GM19463 (cell line): ENCODE measurements at regions not wholly inside any gene's neighbourhood (a gene's known extent, or its start where the extent isn't known, plus 50 kb on each side); places are given as distances from the start of the nearest gene placed in this dataset.

Source experiments
- ATAC-seq: cut with Tn5 transposase; IDR thresholded peaks from one replicate; pipeline ENCODE4 v1.9.1; 2021; ENCODE audit warnings: mild to moderate bottlenecking, moderate library complexity; ENCODE audit not compliant: unreplicated experiment

- ATAC-seq = no peak
Observed at GRCh38 chr6:84361372-84362192, 134.1 kb upstream of the CEP162 start.

GRCh38 chr6:84360039-84360438 is 132.6 kb upstream of the CEP162 start:
- no peak for ATAC-seq

- no peak for ATAC-seq
Observed at GRCh38 chr6:84358581-84358980, 131.1 kb upstream of the CEP162 start.

- no peak for ATAC-seq
Observed at GRCh38 chr6:84357631-84358030, 130.2 kb upstream of the CEP162 start.

GRCh38 chr6:84356907-84357306 is 129.5 kb upstream of the CEP162 start:
- no peak for ATAC-seq

GRCh38 chr6:84353459-84354423 is 126.3 kb upstream of the CEP162 start:
- peak; percentile 45 for ATAC-seq

GRCh38 chr6:84350397-84350796 is 123.0 kb upstream of the CEP162 start:
- ATAC-seq = peak; percentile 40

GRCh38 chr6:84349542-84349941 is 122.1 kb upstream of the CEP162 start:
- ATAC-seq = no peak

- no peak for ATAC-seq
Observed at GRCh38 chr6:84348801-84349200, 121.4 kb upstream of the CEP162 start.

GRCh38 chr6:84346372-84346771 is 118.9 kb upstream of the CEP162 start:
- no peak for ATAC-seq

GRCh38 chr6:84344005-84344404 is 116.6 kb upstream of the CEP162 start:
- no peak for ATAC-seq

- ATAC-seq = no peak
Observed at GRCh38 chr6:84340422-84340821, 113.0 kb upstream of the CEP162 start.

GRCh38 chr6:84333842-84334241 is 106.4 kb upstream of the CEP162 start:
- ATAC-seq = no peak

- ATAC-seq = peak; percentile 96
Observed at GRCh38 chr6:84332139-84333034, 104.9 kb upstream of the CEP162 start.

- no peak for ATAC-seq
Observed at GRCh38 chr6:84330325-84330724, 102.9 kb upstream of the CEP162 start.

GRCh38 chr6:84329516-84329915 is 102.1 kb upstream of the CEP162 start:
- no peak for ATAC-seq

- ATAC-seq = no peak
Observed at GRCh38 chr6:84329077-84329476, 101.6 kb upstream of the CEP162 start.

- no peak for ATAC-seq
Observed at GRCh38 chr6:84317463-84317862, 90.0 kb upstream of the CEP162 start.

GRCh38 chr6:84314377-84314898 is 87.0 kb upstream of the CEP162 start:
- no peak for ATAC-seq

- no peak for ATAC-seq
Observed at GRCh38 chr6:84309336-84309735, 81.9 kb upstream of the CEP162 start.

- no peak for ATAC-seq
Observed at GRCh38 chr6:84304881-84305280, 77.4 kb upstream of the CEP162 start.
